Stimulated activated effector memory CD8-positive, alpha-beta T cell treated with anti-CD3 and anti-CD28 coated beads, Interleukin-12 subunit alpha, Interleukin-12 subunit beta, amount 100 ng/mL, for 72 hours (primary cell): ENCODE measurements at regions not wholly inside any gene's neighbourhood (a gene's known extent, or its start where the extent isn't known, plus 50 kb on each side); places are given as distances from the start of the nearest gene placed in this dataset.

Experiments used
- ATAC-seq: fragments of 150-1000 bp; cut with Tn5 transposase; 2 replicates; pipeline ENCODE4 v1.10.0; 2021
- DNase-seq, 2 donors: peaks; one replicate each; pipeline ENCODE4 v3.0.0; 2021 to 2022; ENCODE audit warnings: low spot score in 2 of 2
- H3K27ac Mint-ChIP-seq: one replicate; pipeline ENCODE4 v1.8.0; 2022; ENCODE audit warnings: mild to moderate bottlenecking, mixed read lengths
- H3K36me3 Mint-ChIP-seq: one replicate; pipeline ENCODE4 v1.8.0; 2022; ENCODE audit warnings: mild to moderate bottlenecking, mixed read lengths
- H3K4me1 Mint-ChIP-seq: one replicate; pipeline ENCODE4 v1.8.0; 2022; ENCODE audit warnings: mixed read lengths
- H3K4me3 Mint-ChIP-seq: one replicate; pipeline ENCODE4 v1.8.0; 2022; ENCODE audit warnings: mild to moderate bottlenecking, mixed read lengths
- H3K9me3 Mint-ChIP-seq: one replicate; pipeline ENCODE4 v1.8.0; 2022; ENCODE audit warnings: mixed read lengths

DNA sequence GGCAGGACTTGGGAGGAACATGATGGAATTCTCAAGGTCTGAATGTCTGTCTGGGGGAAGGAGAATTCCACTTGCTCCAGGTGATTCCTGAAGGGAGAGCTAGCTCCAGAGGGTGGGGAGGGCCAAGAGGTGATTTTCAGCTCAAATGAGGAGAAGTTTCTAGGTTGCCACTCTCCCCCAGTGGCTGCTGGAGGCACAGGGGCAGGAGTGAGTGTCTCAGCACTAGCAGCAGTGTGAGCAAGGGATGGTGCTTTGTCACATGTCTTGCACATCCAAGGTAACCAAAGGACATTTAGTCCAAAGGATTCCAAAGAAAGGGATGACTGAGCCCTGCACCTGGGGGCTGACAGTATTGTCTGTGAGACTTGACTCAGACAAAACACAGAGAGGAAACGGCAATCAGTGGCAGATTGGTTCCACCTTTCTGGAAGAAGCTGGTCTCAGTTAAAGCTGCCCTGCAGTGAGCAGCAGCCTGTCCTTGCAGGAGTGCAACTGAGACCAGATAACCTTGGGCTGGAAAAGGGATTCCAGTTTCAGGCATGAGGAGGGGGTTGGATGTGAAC, 51.2 kb upstream of the PCBD1 start:
- Mint-ChIP-seq H3K9me3 (no peaks in the 10 kb centered on the region), H3K36me3 (no peaks in the 10 kb centered on the region), H3K27ac (no peak overlapping the region), H3K4me1 (no peaks in the 10 kb centered on the region), H3K4me3 (no peak overlapping the region)
- DNase-seq (no peak), ATAC-seq (no peak)

GRCh38 chr10:70940834-70941568, 52.6 kb upstream of the PCBD1 start:
- ATAC-seq (no peak), DNase-seq (no peak)
- Mint-ChIP-seq H3K27ac (no peak overlapping the region), H3K4me3 (no peak overlapping the region), H3K9me3 (no peaks in the 10 kb centered on the region), H3K4me1 (no peaks in the 10 kb centered on the region), H3K36me3 (no peaks in the 10 kb centered on the region)

DNA sequence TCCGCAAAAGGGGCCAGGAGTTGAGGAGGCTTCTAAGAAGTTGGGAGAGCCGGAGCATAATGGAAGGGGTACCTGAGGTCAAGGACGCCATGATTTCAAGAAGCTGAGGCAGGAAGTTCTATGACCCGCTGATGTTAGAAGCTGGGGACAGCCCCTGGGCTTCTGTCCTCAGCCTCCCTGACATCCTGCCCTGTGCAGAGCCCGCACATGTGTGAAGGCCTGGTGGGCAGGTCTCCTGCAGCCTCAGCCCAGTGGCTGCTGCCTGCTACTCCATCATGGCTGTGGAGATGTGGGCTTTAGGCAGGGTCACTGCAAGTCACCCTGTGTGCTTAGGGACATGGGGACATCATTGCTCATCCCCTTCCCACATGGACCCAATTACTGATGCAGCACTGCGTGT, 53.8 kb upstream of the PCBD1 start:
- ATAC-seq (no peak), DNase-seq (no peak)
- Mint-ChIP-seq H3K27ac (no peak overlapping the region), H3K9me3 (no peaks in the 10 kb centered on the region), H3K36me3 (no peaks in the 10 kb centered on the region), H3K4me3 (no peak overlapping the region), H3K4me1 (no peaks in the 10 kb centered on the region)

GRCh38 chr10:70942725-70943124, 54.4 kb upstream of the PCBD1 start:
- no peak overlapping the region for H3K27ac Mint-ChIP-seq
- H3K4me3 Mint-ChIP-seq, result no peak overlapping the region
- no peaks in the 10 kb centered on the region for H3K36me3 Mint-ChIP-seq
- no peak for DNase-seq
- ATAC-seq, result no peak
- H3K9me3 Mint-ChIP-seq, result no peaks in the 10 kb centered on the region
- H3K4me1 Mint-ChIP-seq, result no peaks in the 10 kb centered on the region

- Mint-ChIP-seq H3K9me3 (no peaks in the 10 kb centered on the region), H3K4me1 (no peaks in the 10 kb centered on the region), H3K4me3 (no peak overlapping the region), H3K27ac (no peak overlapping the region), H3K36me3 (no peaks in the 10 kb centered on the region)
- DNase-seq (no peak), ATAC-seq (no peak)
These were observed 54.9 kb upstream of the PCBD1 start for GRCh38 chr10:70943249-70943648.

DNA sequence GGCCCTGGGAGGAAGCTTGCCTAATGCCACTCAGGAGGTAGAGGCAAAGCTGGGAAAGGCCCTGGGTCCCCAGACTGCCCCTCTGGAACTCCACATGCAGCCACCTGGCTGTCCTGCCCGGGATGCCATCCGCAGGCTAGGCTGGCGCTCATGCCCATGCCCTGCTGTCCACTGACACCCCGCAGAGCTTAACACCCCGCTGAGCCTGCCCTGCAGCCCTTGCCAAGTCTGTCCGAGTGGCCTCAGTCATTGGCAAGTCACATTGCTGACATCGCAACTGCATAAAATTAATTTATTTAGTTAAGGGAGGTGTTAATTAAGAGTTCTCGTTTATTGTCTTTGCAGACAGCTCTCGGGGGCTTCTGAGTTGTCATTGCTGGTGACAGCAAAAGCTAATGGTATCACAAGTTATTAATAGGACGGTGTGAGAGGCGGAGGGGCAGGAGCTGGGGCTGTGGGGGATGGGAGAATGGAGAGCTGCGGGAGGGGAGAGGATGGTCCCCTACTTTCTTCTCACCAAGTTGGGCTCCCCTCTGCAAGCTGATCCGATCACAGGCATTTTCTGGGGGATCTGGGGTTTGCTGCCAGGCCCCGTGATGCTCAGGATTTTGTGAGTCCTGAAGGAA, 55.6 kb upstream of the PCBD1 start:
- Mint-ChIP-seq H3K9me3 (no peaks in the 10 kb centered on the region), H3K27ac (no peak overlapping the region), H3K36me3 (no peaks in the 10 kb centered on the region), H3K4me1 (no peaks in the 10 kb centered on the region), H3K4me3 (no peak overlapping the region)
- ATAC-seq (no peak), DNase-seq (no peak)

GRCh38 chr10:70950037-70950436, 61.7 kb upstream of the PCBD1 start:
- H3K4me3 Mint-ChIP-seq, result no peak overlapping the region
- H3K27ac Mint-ChIP-seq, result no peak overlapping the region
- H3K36me3 Mint-ChIP-seq, result no peaks in the 10 kb centered on the region
- H3K4me1 Mint-ChIP-seq, result no peaks in the 10 kb centered on the region
- ATAC-seq (no peak), DNase-seq (no peak)
- H3K9me3 Mint-ChIP-seq, result no peaks in the 10 kb centered on the region

GRCh38 chr10:70950801-70951200, 62.4 kb upstream of the PCBD1 start:
- DNase-seq (no peak), ATAC-seq (no peak)
- no peaks in the 10 kb centered on the region for H3K36me3 Mint-ChIP-seq
- no peak overlapping the region for H3K27ac Mint-ChIP-seq
- H3K9me3 Mint-ChIP-seq, result no peaks in the 10 kb centered on the region
- H3K4me1 Mint-ChIP-seq, result no peaks in the 10 kb centered on the region
- no peak overlapping the region for H3K4me3 Mint-ChIP-seq

GRCh38 chr10:70952401-70952800, 64.0 kb upstream of the PCBD1 start:
- Mint-ChIP-seq H3K4me3 (no peak overlapping the region), H3K36me3 (no peaks in the 10 kb centered on the region), H3K4me1 (no peaks in the 10 kb centered on the region), H3K27ac (no peak overlapping the region), H3K9me3 (no peaks in the 10 kb centered on the region)
- ATAC-seq (no peak), DNase-seq (no peak)

DNA sequence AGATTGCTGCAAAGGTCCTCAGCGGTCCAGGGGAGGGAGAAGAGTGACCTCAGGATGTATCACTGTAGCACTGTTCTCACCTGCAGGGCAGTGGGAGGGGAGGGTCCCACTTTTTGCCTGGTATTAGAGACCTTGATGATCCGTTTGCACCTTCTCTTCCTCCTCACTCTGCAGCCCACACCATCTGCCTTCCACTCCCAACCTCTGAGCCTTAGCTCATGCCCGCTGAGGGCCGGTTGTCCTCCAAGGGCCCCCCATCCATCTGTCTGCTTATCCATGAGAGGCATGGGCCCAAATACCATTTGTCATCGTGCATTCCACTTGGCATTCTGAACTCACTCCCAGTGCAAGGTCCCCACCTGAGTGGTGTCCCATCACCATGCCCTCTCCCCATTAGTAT, 64.6 kb upstream of the PCBD1 start:
- Mint-ChIP-seq H3K4me1 (no peaks in the 10 kb centered on the region), H3K4me3 (no peak overlapping the region), H3K9me3 (no peaks in the 10 kb centered on the region), H3K27ac (no peak overlapping the region), H3K36me3 (no peaks in the 10 kb centered on the region)
- DNase-seq (no peak), ATAC-seq (no peak)

GRCh38 chr10:70954381-70955176, 66.2 kb upstream of the PCBD1 start:
- Mint-ChIP-seq H3K36me3 (no peaks in the 10 kb centered on the region), H3K27ac (no peak overlapping the region)

DNA sequence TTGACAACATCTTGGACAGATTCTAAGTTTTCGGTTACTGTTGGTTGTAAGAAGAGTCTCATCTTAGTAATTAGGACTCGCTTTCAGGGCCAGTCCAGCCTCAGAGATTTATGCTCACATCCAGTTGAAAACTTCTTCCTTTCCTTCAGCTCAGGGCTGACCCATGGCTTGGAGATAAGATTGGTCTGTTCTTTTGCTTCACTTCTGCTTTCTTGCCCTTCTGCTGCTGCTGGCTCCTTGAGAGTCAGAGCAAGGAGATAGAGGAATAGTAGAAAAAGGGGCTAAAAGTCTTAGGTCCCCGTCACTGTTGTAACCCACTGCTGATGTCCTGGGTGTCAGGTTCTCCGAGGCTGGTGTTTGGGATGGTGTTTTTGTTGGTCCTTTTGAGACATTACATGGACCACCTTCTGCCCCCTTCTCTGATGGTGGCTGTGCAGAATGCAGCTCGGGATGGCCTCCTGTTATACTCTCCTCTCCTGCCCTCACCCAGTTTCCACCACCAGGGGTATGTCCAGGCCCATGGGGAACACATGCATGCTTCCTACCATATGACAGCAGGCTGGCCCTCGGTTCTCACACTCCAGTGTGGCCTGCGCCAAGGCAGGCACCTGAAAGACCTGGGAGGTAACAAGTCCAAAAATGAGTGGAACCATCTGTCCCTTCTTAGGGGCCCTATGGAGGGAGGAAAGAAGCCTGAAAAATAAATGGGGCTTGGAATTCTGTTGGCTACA, 67.8 kb upstream of the PCBD1 start:
- H3K4me3 Mint-ChIP-seq, result no peak overlapping the region
- DNase-seq, result no peak
- H3K4me1 Mint-ChIP-seq, result no peaks in the 10 kb centered on the region
- no peaks in the 10 kb centered on the region for H3K9me3 Mint-ChIP-seq
- no peak overlapping the region for H3K27ac Mint-ChIP-seq
- ATAC-seq, result peak; percentile 33
- no peaks in the 10 kb centered on the region for H3K36me3 Mint-ChIP-seq

More at GRCh38 chr10:70954381-70955176, 66.2 kb upstream of the PCBD1 start:
- no peaks in the 10 kb centered on the region for H3K4me1 Mint-ChIP-seq
- H3K9me3 Mint-ChIP-seq, result no peaks in the 10 kb centered on the region
- H3K4me3 Mint-ChIP-seq, result no peak overlapping the region
- ATAC-seq (no peak), DNase-seq (no peak)

DNA sequence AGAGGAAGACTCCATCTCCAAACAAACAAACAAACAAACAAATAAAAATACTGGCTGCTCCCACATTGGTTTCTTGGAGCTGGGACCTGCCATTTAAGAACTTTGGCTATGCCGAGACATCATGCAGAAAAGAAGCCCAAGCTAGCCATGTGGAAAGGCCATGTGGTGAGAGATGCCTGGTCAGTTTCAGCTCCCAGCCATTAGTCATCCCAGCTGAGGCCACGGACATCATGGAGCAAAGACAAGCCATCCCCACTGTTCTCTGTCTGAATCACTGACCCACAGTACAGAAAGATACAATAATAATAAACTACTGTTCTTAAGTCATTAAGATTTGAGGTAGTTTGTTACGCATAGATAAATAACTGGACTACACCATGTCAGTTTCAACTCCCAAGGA, 70.0 kb upstream of the PCBD1 start:
- DNase-seq (no peak), ATAC-seq (no peak)
- no peaks in the 10 kb centered on the region for H3K36me3 Mint-ChIP-seq
- no peaks in the 10 kb centered on the region for H3K4me1 Mint-ChIP-seq
- no peaks in the 10 kb centered on the region for H3K9me3 Mint-ChIP-seq
- no peak overlapping the region for H3K27ac Mint-ChIP-seq
- no peak overlapping the region for H3K4me3 Mint-ChIP-seq

- H3K9me3 Mint-ChIP-seq, result no peaks in the 10 kb centered on the region
- H3K27ac Mint-ChIP-seq, result no peak overlapping the region
- DNase-seq, result no peak
- ATAC-seq, result no peak
- H3K4me3 Mint-ChIP-seq, result no peak overlapping the region
- no peaks in the 10 kb centered on the region for H3K36me3 Mint-ChIP-seq
- H3K4me1 Mint-ChIP-seq, result no peaks in the 10 kb centered on the region
These were observed 72.0 kb upstream of the PCBD1 start for GRCh38 chr10:70960316-70960715.
